A549 (cell line): ENCODE measurements at regions not wholly inside any gene's neighbourhood (a gene's known extent, or its start where the extent isn't known, plus 50 kb on each side); places are given as distances from the start of the nearest gene placed in this dataset.
A peak's percentile ranks its signal among the peaks of the same experiment; 100 is the strongest.

Experiments
- ATAC-seq, 2 experiments: fragments of 200-7000 bp in 1 of 2; fragments of >200 bp in 1 of 2; cut with Nextera tagmentation in 1 of 2; cut with Tn5 transposase in 1 of 2; 3 replicates each; pipeline versions ENCODE4 v1.8.0 to v1.9.1; 2018 to 2020; ENCODE audit warnings: mild to moderate bottlenecking in 1 of 2, moderate library complexity in 1 of 2
- CTCF ChIA-PET: fragments of 300-600 bp; sonication (Branson Sonifier 250); formaldehyde crosslinking; extraction: SDS; loops from one replicate; lab custom pipeline; 2021; ENCODE audit warnings: antibody characterized with exemption, inconsistent platforms; lab: Yijun Ruan, JAX
- POLR2A ChIA-PET: fragments of 350-600 bp; formaldehyde crosslinking; extraction: SDS; loops from one replicate; lab custom pipeline; 2021; ENCODE audit warnings: antibody characterized with exemption, inconsistent platforms; lab: Yijun Ruan, JAX
- DNase-seq, 2 experiments: peaks; one replicate each; pipeline versions ENCODE4 v3.0.0 to v3.0.0-alpha.2; 2011 to 2016; ENCODE audit warnings: low read depth in 1 of 2, low spot score in 1 of 2
- FAIRE-seq: peaks from 2 replicates; lab custom pipeline; 2011; peaks lifted over from hg19 to GRCh38; lab: Jason Lieb, UNC
- H3K27ac ChIP-seq, 2 experiments: fragments of >200 bp; sonication (Bioruptor Twin); formaldehyde crosslinking; 3 replicates each; pipeline ENCODE4 v1.5.1; 2016 to 2017
- H3K4me1 ChIP-seq: fragments of >200 bp; sonication (Bioruptor Twin); formaldehyde crosslinking; 3 replicates; pipeline ENCODE4 v1.6.1; 2016
- H3K4me2 ChIP-seq: fragments of >200 bp; sonication (Bioruptor Twin); formaldehyde crosslinking; 3 replicates; pipeline ENCODE4 v1.6.1; 2016
- H3K4me3 ChIP-seq: fragments of >200 bp; sonication (Bioruptor Twin); formaldehyde crosslinking; 3 replicates; pipeline ENCODE4 v1.5.1; 2016
- H3K9me3 ChIP-seq: fragments of >200 bp; sonication (Bioruptor Twin); formaldehyde crosslinking; 3 replicates; pipeline ENCODE4 v1.6.1; 2016
- EHMT2 ChIP-seq: fragments of 200-600 bp; sonication (generic); IDR thresholded peaks from 2 replicates; pipeline ENCODE4 v1.6.1; 2016; ENCODE audit warnings: antibody characterized with exemption, low read depth, mild to moderate bottlenecking, moderate library complexity
- EP300 ChIP-seq, 2 experiments: fragments of >200 bp; sonication (Bioruptor Twin); formaldehyde crosslinking; IDR thresholded peaks; 2 replicates in 1 of 2; 3 replicates in 1 of 2; pipeline ENCODE4 v1.6.1; 2016 to 2017
- FOSB ChIP-seq: fragments of 250-450 bp; sonication (Bioruptor Pico); IDR thresholded peaks from 2 replicates; pipeline ENCODE4 v1.5.0; 2020; ENCODE audit warnings: mild to moderate bottlenecking, moderate library complexity
- FOSL2 ChIP-seq, 2 experiments: fragments of 450-650 bp in 1 of 2; fragments of >200 bp in 1 of 2; sonication (Bioruptor Twin) in 1 of 2; formaldehyde crosslinking; IDR thresholded peaks; 2 replicates each; pipeline versions ENCODE4 v1.5.0 to v1.6.1; 2016 to 2020; ENCODE audit warnings: mild to moderate bottlenecking in 1 of 2, moderate library complexity in 1 of 2
- HDAC2 ChIP-seq: fragments of 200-600 bp; sonication (generic); IDR thresholded peaks from 2 replicates; pipeline ENCODE4 v1.6.1; 2016
- HEYL ChIP-seq: fragments of 250-450 bp; sonication (Bioruptor Pico); IDR thresholded peaks from 2 replicates; pipeline ENCODE4 v1.8.0; 2021; ENCODE audit warnings: mild to moderate bottlenecking, moderate library complexity
- KDM1A ChIP-seq: fragments of 200-600 bp; sonication (generic); IDR thresholded peaks from 2 replicates; pipeline ENCODE4 v1.6.1; 2016; ENCODE audit warnings: low read depth, mild to moderate bottlenecking
- KDM5A ChIP-seq: fragments of 200-600 bp; sonication (generic); IDR thresholded peaks from 2 replicates; pipeline ENCODE4 v1.6.1; 2016; ENCODE audit warnings: antibody characterized with exemption, mild to moderate bottlenecking
- MAZ ChIP-seq: fragments of 150-350 bp; IDR thresholded peaks from 2 replicates; pipeline ENCODE4 v1.6.1; 2014; ENCODE audit warnings: antibody characterized with exemption, low read depth, low read length, borderline replicate concordance
- MYC ChIP-seq: IDR thresholded peaks from 2 replicates; pipeline ENCODE4 v1.6.1; 2012; ENCODE audit warnings: mild to moderate bottlenecking, inconsistent platforms, low read length, improper control_type of control experiment, borderline replicate concordance
- NPAS2 ChIP-seq: fragments of 250-450 bp; sonication (Bioruptor Pico); IDR thresholded peaks from 2 replicates; pipeline ENCODE4 v1.8.0; 2022; ENCODE audit warnings: mild to moderate bottlenecking, moderate library complexity, borderline replicate concordance
- PHF8 ChIP-seq: fragments of 200-600 bp; sonication (generic); IDR thresholded peaks from 2 replicates; pipeline ENCODE4 v1.6.1; 2016; ENCODE audit warnings: low read depth, mild to moderate bottlenecking, antibody characterized with exemption, moderate library complexity, borderline replicate concordance
- POLR2A ChIP-seq: IDR thresholded peaks from 2 replicates; pipeline ENCODE4 v1.6.1; 2012; ENCODE audit warnings: mild to moderate bottlenecking, low read length
- RARB ChIP-seq: fragments of 250-450 bp; sonication (Bioruptor Pico); IDR thresholded peaks from 2 replicates; pipeline ENCODE4 v1.8.0; 2021; ENCODE audit warnings: mild to moderate bottlenecking, moderate library complexity
- SMC3 ChIP-seq: fragments of >200 bp; sonication (Bioruptor Twin); formaldehyde crosslinking; IDR thresholded peaks from 3 replicates; pipeline ENCODE4 v1.6.1; 2018; ENCODE audit warnings: inconsistent platforms
- SREBF2 ChIP-seq: fragments of 450-650 bp; IDR thresholded peaks from 2 replicates; pipeline ENCODE4 v1.6.1; 2014; ENCODE audit warnings: mild to moderate bottlenecking, moderate library complexity
- TFCP2L1 ChIP-seq: fragments of 250-450 bp; sonication (Bioruptor Pico); IDR thresholded peaks from 2 replicates; pipeline ENCODE4 v1.5.0; 2021; ENCODE audit warnings: mild to moderate bottlenecking
- ZNF302 ChIP-seq: fragments of 250-450 bp; sonication (Bioruptor Pico); IDR thresholded peaks from 2 replicates; pipeline ENCODE4 v1.9.0; 2021; ENCODE audit warnings: inconsistent platforms, mild to moderate bottlenecking, moderate library complexity
- ZSCAN20 ChIP-seq: fragments of 250-450 bp; sonication (Bioruptor Pico); IDR thresholded peaks from 2 replicates; pipeline ENCODE4 v1.8.0; 2022; ENCODE audit warnings: mild to moderate bottlenecking, moderate library complexity
- WGBS: methylation state at CpG from one replicate; pipeline ENCODE4 v1.1.6; 2017; ENCODE audit errors: missing lambda C conversion rate; 5-methylcytosine and 5-hydroxymethylcytosine counted together
- TF ChIP-seq, protein P1 (sequence below): fragments of 250-450 bp; sonication (Bioruptor Pico); IDR thresholded peaks from 2 replicates; pipeline ENCODE4 v1.5.0; 2021; ENCODE audit warnings: mild to moderate bottlenecking, moderate library complexity, borderline replicate concordance
- TF ChIP-seq, protein P2 (sequence below): fragments of >200 bp; sonication (Bioruptor Twin); formaldehyde crosslinking; IDR thresholded peaks from 3 replicates; pipeline ENCODE4 v1.5.1; 2016

GRCh38 chr10:36188080-36188453 lies 546.0 kb upstream of the FZD8 start:
- H3K4me3 ChIP-seq = no peak overlapping the region
- no peak overlapping the region for H3K27ac ChIP-seq
- no peak for TF ChIP-seq HDAC2
- no peak for TF ChIP-seq PHF8
- no peak for TF ChIP-seq ZSCAN20
- TF ChIP-seq MAZ = no peak
- WGBS = 45% methylated on average over 8 of the region's 8 CpGs
- DNase-seq (no peak), FAIRE-seq (no peak), ATAC-seq (no peak)
- CTCF ChIA-PET = no interaction called here
- H3K4me1 ChIP-seq = peaks cover 5% of the 10 kb centered on the region
- POLR2A ChIA-PET = no interaction called here
- no peak overlapping the region for H3K4me2 ChIP-seq
- H3K9me3 ChIP-seq = peaks cover 33% of the 10 kb centered on the region

GRCh38 chr10:36187380-36188079 lies 545.4 kb upstream of the FZD8 start:
- TF ChIP-seq HEYL (CRISPR knock-in tag) (no peak), KDM5A (no peak), SMC3 (no peak)
- no peak overlapping the region for H3K4me3 ChIP-seq
- CTCF ChIA-PET = no interaction called here
- POLR2A ChIA-PET = no interaction called here
- H3K9me3 ChIP-seq = peaks cover 31% of the 10 kb centered on the region
- ATAC-seq (no peak), FAIRE-seq (no peak), DNase-seq (no peak)
- peaks cover 10% of the 10 kb centered on the region for H3K4me1 ChIP-seq
- 70% methylated on average over 6 of the region's 6 CpGs for WGBS
- H3K4me2 ChIP-seq = no peak overlapping the region
- no peak overlapping the region for H3K27ac ChIP-seq

DNA sequence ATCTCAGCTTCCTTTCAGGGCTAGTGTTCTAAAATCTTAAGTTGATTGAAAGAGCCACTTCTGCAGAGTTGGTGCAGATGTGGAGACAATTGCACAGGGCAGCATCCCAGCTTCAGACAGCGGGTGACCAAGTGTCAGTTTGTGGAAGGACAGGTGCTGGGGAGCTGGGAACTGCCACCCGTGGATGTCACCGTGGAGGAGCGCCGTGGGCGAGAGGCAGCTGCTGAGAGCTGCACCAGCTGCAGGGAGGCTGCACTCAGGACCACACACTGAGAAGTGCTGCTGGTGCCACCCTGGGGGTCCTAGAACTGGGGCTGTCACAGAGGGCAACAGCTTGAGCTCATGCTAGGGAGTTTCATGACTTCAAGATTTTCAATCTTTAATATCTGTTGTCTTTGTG lies 543.0 kb upstream of the FZD8 start:
- WGBS = 50% methylated on average over 6 of the region's 6 CpGs
- Histone ChIP-seq H3K27ac (peak overlapping the region in 1 of 2 experiments; percentile 14; a peak in 2 of 6 replicates), H3K4me2 (no peak overlapping the region), H3K4me3 (no peak overlapping the region), H3K9me3 (peaks cover 12% of the 10 kb centered on the region; the same call in 2 of the 3 replicates), H3K4me1 (peaks cover 23% of the 10 kb centered on the region)
- POLR2A ChIA-PET = no interaction called here
- DNase-seq (no peak), ATAC-seq (no peak), FAIRE-seq (no peak)
- TF ChIP-seq RARB (no peak), MAZ (no peak), MYC (no peak), EHMT2 (no peak), KDM1A (no peak), FOSL2 (IDR thresholded peaks at IDR 0.05) (no peak), FOSL2 (CRISPR knock-in tag; IDR thresholded peaks at IDR 0.05) (no peak), EP300 (IDR thresholded peaks at IDR 0.05) (no peak)
- TF ChIP-seq, protein P1, sequence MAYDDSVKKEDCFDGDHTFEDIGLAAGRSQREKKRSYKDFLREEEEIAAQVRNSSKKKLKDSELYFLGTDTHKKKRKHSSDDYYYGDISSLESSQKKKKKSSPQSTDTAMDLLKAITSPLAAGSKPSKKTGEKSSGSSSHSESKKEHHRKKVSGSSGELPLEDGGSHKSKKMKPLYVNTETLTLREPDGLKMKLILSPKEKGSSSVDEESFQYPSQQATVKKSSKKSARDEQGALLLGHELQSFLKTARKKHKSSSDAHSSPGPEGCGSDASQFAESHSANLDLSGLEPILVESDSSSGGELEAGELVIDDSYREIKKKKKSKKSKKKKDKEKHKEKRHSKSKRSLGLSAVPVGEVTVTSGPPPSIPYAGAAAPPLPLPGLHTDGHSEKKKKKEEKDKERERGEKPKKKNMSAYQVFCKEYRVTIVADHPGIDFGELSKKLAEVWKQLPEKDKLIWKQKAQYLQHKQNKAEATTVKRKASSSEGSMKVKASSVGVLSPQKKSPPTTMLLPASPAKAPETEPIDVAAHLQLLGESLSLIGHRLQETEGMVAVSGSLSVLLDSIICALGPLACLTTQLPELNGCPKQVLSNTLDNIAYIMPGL (CRISPR knock-in tag) = no peak
- CTCF ChIA-PET = no interaction called here

- FAIRE-seq (no peak), DNase-seq (no peak), ATAC-seq (no peak)
- WGBS = 72% methylated on average over 6 of the region's 6 CpGs
- peak overlapping the region; percentile 67 to 79; a peak in 4 of 6 replicates for H3K27ac ChIP-seq
- TF ChIP-seq, protein P2, sequence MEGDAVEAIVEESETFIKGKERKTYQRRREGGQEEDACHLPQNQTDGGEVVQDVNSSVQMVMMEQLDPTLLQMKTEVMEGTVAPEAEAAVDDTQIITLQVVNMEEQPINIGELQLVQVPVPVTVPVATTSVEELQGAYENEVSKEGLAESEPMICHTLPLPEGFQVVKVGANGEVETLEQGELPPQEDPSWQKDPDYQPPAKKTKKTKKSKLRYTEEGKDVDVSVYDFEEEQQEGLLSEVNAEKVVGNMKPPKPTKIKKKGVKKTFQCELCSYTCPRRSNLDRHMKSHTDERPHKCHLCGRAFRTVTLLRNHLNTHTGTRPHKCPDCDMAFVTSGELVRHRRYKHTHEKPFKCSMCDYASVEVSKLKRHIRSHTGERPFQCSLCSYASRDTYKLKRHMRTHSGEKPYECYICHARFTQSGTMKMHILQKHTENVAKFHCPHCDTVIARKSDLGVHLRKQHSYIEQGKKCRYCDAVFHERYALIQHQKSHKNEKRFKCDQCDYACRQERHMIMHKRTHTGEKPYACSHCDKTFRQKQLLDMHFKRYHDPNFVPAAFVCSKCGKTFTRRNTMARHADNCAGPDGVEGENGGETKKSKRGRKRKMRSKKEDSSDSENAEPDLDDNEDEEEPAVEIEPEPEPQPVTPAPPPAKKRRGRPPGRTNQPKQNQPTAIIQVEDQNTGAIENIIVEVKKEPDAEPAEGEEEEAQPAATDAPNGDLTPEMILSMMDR = no peak
- TF ChIP-seq TFCP2L1 (no peak), NPAS2 (CRISPR knock-in tag) (no peak), ZNF302 (no peak), FOSB (no peak), SREBF2 (no peak), POLR2A (no peak)
- ChIA-PET CTCF (no interaction called here), POLR2A (no interaction called here)
- no peak overlapping the region for H3K4me3 ChIP-seq
- peaks cover 23% of the 10 kb centered on the region for H3K4me1 ChIP-seq
- peaks cover 8% of the 10 kb centered on the region; the same call in 2 of the 3 replicates for H3K9me3 ChIP-seq
- no peak overlapping the region for H3K4me2 ChIP-seq
Observed at GRCh38 chr10:36183726-36184125, 541.6 kb upstream of the FZD8 start.
